Osteoblast (primary cell): ENCODE measurements at regions not wholly inside any gene's neighbourhood (a gene's known extent, or its start where the extent isn't known, plus 50 kb on each side); places are given as distances from the start of the nearest gene placed in this dataset.
"Not testable (repeated sequence)": the region's sequence is repeated elsewhere in the genome, so short reads cannot be mapped to it uniquely, and the experiment has no call there.

Experiments used
- DNase-seq: peaks from one replicate; pipeline ENCODE4 v3.0.0; 2011; ENCODE audit warnings: low spot score, mixed read lengths; ENCODE audit not compliant: insufficient read length; ENCODE audit errors: missing footprints
- H2AFZ ChIP-seq: 2 replicates; pipeline ENCODE4 v1.6.0; 2011; ENCODE audit warnings: mild to moderate bottlenecking, low read length
- H3K27ac ChIP-seq: 2 replicates; pipeline ENCODE4 v1.5.1; 2011; ENCODE audit warnings: mild to moderate bottlenecking, low read depth, low read length, moderate library complexity
- H3K27me3 ChIP-seq: 2 replicates; pipeline ENCODE4 v1.6.0; 2012; ENCODE audit warnings: mild to moderate bottlenecking, control low read depth, inconsistent platforms, low read length, moderate library complexity; ENCODE audit not compliant: insufficient read depth
- H3K36me3 ChIP-seq: 2 replicates; pipeline ENCODE4 v1.5.1; 2011; ENCODE audit warnings: mild to moderate bottlenecking, low read length, control low read depth, moderate library complexity; ENCODE audit not compliant: insufficient read depth
- H3K4me1 ChIP-seq: 2 replicates; pipeline ENCODE4 v1.5.1; 2011; ENCODE audit warnings: mild to moderate bottlenecking, low read length, control low read depth, moderate library complexity; ENCODE audit not compliant: insufficient read depth
- H3K4me2 ChIP-seq: 2 replicates; pipeline ENCODE4 v1.6.0; 2011; ENCODE audit warnings: mild to moderate bottlenecking, low read length; ENCODE audit not compliant: insufficient read depth
- H3K4me3 ChIP-seq: fragments of 200-600 bp; sonication (generic); 3 replicates; pipeline ENCODE4 v1.5.1; 2012; ENCODE audit warnings: mild to moderate bottlenecking, low read length, inconsistent platforms; ENCODE audit not compliant: insufficient read depth
- H3K79me2 ChIP-seq: 2 replicates; pipeline ENCODE4 v1.6.0; 2012; ENCODE audit warnings: mild to moderate bottlenecking, low read length, control low read depth, inconsistent platforms; ENCODE audit not compliant: insufficient read depth
- H3K9me3 ChIP-seq: 2 replicates; pipeline ENCODE4 v1.5.1; 2011; ENCODE audit warnings: low read depth, low read length, control low read depth
- H4K20me1 ChIP-seq: 2 replicates; pipeline ENCODE4 v1.6.0; 2012; ENCODE audit warnings: mild to moderate bottlenecking, low read length, control low read depth; ENCODE audit not compliant: insufficient read depth
- TF ChIP-seq, protein P1 (sequence below): IDR thresholded peaks from 2 replicates; pipeline ENCODE4 v1.5.1; 2011; ENCODE audit warnings: mild to moderate bottlenecking, low read depth, low read length, moderate library complexity; ENCODE audit errors: extremely low read depth

DNA sequence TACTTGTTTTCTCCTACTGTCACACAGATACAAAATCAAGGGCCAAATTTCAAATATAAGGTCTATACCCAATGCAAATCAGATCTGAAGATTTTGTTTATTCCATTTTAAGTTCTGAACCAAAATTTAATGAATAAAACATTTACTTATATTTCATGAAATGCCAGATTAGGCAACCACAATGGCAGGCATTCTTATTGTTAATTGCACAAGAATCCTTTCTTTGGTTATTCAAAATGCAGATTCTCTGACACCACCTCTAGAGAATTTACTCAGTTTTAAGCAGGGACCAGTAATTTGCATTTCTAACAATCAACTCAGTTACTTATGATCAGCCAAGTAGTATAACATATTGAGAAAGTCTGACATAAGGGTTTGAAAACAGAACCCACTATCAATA lies 972.4 kb upstream of the ACO1 start:
- no peak overlapping the region for H2AFZ ChIP-seq

DNA sequence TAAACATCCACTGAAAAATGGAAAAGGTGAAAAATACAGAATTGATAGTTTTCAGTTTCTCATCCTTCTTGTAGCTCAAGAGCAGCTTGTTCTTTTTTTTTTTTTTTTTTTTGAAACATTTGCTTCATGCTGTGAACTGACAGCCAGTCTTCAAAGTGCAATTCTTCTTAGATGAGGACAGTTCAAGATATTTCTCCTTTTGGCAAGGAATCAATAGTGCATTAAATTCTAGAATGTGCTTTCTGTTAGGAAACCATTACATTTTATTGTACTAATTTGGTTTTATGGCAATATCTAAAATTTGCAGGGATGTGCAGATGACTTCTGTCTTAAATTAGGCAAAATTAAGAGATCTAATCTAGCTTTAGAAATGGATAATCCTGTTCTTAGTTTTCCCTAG lies 969.3 kb upstream of the ACO1 start:
- H4K20me1 ChIP-seq: no peaks in the 10 kb centered on the region
- H3K27ac ChIP-seq: no peak overlapping the region
- no peak overlapping the region for H3K4me3 ChIP-seq
- no peaks in the 10 kb centered on the region for H3K36me3 ChIP-seq
- H2AFZ ChIP-seq: no peak overlapping the region
- no peaks in the 10 kb centered on the region for H3K9me3 ChIP-seq
- no peak for DNase-seq
- no peaks in the 10 kb centered on the region for H3K4me1 ChIP-seq
- H3K4me2 ChIP-seq: no peak overlapping the region
- no peaks in the 10 kb centered on the region for H3K27me3 ChIP-seq
- TF ChIP-seq, protein P1, sequence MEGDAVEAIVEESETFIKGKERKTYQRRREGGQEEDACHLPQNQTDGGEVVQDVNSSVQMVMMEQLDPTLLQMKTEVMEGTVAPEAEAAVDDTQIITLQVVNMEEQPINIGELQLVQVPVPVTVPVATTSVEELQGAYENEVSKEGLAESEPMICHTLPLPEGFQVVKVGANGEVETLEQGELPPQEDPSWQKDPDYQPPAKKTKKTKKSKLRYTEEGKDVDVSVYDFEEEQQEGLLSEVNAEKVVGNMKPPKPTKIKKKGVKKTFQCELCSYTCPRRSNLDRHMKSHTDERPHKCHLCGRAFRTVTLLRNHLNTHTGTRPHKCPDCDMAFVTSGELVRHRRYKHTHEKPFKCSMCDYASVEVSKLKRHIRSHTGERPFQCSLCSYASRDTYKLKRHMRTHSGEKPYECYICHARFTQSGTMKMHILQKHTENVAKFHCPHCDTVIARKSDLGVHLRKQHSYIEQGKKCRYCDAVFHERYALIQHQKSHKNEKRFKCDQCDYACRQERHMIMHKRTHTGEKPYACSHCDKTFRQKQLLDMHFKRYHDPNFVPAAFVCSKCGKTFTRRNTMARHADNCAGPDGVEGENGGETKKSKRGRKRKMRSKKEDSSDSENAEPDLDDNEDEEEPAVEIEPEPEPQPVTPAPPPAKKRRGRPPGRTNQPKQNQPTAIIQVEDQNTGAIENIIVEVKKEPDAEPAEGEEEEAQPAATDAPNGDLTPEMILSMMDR: no peak
- no peaks in the 10 kb centered on the region for H3K79me2 ChIP-seq

More for the DNA sequence above, 972.4 kb upstream of the ACO1 start:
- Histone ChIP-seq H3K27ac (no peak overlapping the region), H3K27me3 (no peaks in the 10 kb centered on the region), H3K79me2 (no peaks in the 10 kb centered on the region), H4K20me1 (no peaks in the 10 kb centered on the region), H3K4me1 (no peaks in the 10 kb centered on the region), H3K4me3 (no peak overlapping the region), H3K36me3 (no peaks in the 10 kb centered on the region), H3K9me3 (no peaks in the 10 kb centered on the region), H3K4me2 (no peak overlapping the region)
- TF ChIP-seq, protein P1: no peak
- no peak for DNase-seq

DNA sequence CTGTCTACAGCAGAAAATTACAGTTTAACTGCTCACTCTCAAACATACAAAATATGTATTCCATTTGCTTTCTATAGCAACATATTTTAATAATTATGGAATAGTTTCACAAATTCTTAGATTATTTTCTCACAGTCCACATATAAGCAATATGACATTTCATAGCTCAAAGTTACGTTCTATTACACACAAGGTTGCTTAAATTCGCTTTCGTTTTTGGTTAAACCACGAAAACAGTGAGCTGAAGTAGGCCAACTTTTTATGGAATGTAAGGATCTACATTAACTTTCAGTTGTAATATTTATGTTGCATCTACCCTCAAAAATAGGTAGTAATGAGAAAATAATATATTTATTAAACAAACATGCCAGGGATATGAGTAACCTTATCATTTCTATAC lies 966.0 kb upstream of the ACO1 start:
- no peak overlapping the region for H3K4me2 ChIP-seq
- DNase-seq: no peak
- no peaks in the 10 kb centered on the region for H3K4me1 ChIP-seq
- H4K20me1 ChIP-seq: no peaks in the 10 kb centered on the region
- no peaks in the 10 kb centered on the region for H3K36me3 ChIP-seq
- H3K27me3 ChIP-seq: no peaks in the 10 kb centered on the region
- no peaks in the 10 kb centered on the region for H3K79me2 ChIP-seq
- TF ChIP-seq, protein P1: no peak
- no peak overlapping the region for H3K4me3 ChIP-seq
- no peak overlapping the region for H2AFZ ChIP-seq
- no peaks in the 10 kb centered on the region for H3K9me3 ChIP-seq
- no peak overlapping the region for H3K27ac ChIP-seq

DNA sequence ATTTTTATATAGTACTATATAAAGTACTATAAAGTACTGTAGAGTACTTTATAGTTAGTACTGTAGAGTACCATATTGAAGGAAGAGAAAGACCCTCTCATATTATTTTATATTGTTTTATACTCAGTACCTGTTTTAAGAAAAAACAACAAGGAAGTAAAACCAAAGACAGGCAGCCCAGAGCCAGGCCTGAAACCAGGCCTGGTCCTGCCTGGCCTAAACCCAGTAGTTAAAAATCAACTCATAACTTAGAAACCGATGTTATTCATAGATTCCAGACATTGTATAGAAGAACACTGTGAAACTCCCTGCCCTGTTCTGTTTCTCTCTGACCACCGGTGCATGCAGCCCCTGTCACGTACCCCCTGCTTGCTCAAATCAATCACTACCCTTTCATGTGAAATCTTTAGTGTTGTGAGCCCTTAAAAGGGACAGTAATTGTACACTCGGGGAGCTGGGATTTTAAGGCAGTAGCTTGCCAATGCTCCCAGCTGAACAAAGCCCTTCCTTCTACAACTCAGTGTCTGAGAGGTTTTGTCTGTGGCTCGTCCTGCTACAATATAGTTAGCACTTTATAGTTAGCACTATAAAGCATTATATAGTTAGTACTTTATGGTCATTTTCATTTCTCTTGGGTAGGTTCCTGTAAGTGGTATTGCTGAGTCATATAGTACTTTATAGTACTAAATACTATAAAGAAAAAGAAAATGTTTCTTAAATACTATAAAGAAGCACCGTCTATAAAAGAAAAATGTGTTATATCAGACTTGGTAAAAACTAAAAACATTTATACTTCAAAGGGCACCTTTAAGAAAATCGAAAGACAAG lies 940.6 kb upstream of the ACO1 start:
- not testable (repeated sequence) for H3K36me3 ChIP-seq, H3K27me3 ChIP-seq, H4K20me1 ChIP-seq, H3K4me2 ChIP-seq, H3K79me2 ChIP-seq, H3K4me3 ChIP-seq, H3K27ac ChIP-seq, H2AFZ ChIP-seq, H3K4me1 ChIP-seq, DNase-seq, H3K9me3 ChIP-seq
